Mesothelial cell of epicardium (in vitro differentiated cells): ENCODE measurements at regions not wholly inside any gene's neighbourhood (a gene's known extent, or its start where the extent isn't known, plus 50 kb on each side); places are given as distances from the start of the nearest gene placed in this dataset.
A peak's percentile ranks its signal among the peaks of the same experiment; 100 is the strongest.

Experiments
- DNase-seq, 2 experiments: peaks; one replicate each; pipeline ENCODE4 v3.0.0; 2021; ENCODE audit warnings: low spot score in 2 of 2; ENCODE audit not compliant: unreplicated experiment in 2 of 2
- H3K27ac Mint-ChIP-seq: 2 replicates; pipeline ENCODE4 v1.8.0; 2021; ENCODE audit warnings: mixed read lengths
- H3K27me3 Mint-ChIP-seq: 2 replicates; pipeline ENCODE4 v1.8.0; 2021; ENCODE audit warnings: low read depth, mixed read lengths
- H3K36me3 Mint-ChIP-seq: 2 replicates; pipeline ENCODE4 v1.8.0; 2021; ENCODE audit warnings: mixed read lengths
- H3K4me1 Mint-ChIP-seq: 2 replicates; pipeline ENCODE4 v1.8.0; 2021; ENCODE audit warnings: mixed read lengths
- H3K4me3 Mint-ChIP-seq: 2 replicates; pipeline ENCODE4 v1.8.0; 2021; ENCODE audit warnings: mild to moderate bottlenecking, moderate library complexity, mixed read lengths
- H3K9me3 Mint-ChIP-seq: 2 replicates; pipeline ENCODE4 v1.8.0; 2021; ENCODE audit warnings: mixed read lengths
- CTCF ChIP-seq: fragments of 200-600 bp; sonication (generic); IDR thresholded peaks from one replicate; pipeline ENCODE4 v1.5.0; 2021; ENCODE audit warnings: antibody characterized with exemption; ENCODE audit not compliant: unreplicated experiment

- Mint-ChIP-seq H3K27ac (no peak overlapping the region), H3K36me3 (no peaks in the 10 kb centered on the region), H3K4me1 (peaks cover 4% of the 10 kb centered on the region), H3K9me3 (no peaks in the 10 kb centered on the region), H3K27me3 (peaks cover 27% of the 10 kb centered on the region), H3K4me3 (no peak overlapping the region)
- TF ChIP-seq CTCF: no peak
- DNase-seq: no peak
Measured at GRCh38 chr6:28653876-28654275, 128.2 kb downstream of the GPX5 start.

DNA sequence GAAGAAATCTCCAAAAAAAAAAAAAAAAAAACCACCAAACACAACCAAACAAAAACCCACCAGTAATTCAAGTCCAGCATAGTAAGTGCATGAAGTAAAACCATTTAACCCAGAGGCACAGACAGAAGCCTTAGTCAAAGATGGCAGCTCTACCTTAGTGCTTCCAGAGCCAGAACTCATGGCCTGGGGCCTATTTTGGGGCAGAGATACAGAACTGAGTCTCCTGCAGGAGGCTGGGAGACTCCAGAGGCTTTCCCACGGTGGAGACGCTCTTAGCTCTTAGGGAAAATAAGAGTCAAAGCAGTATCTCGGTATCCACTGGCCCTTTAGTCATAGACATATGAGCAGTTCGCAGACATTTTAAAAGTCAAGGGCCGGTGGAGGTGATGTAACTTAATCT, 129.5 kb downstream of the GPX5 start:
- no peak for DNase-seq
- H3K27me3 Mint-ChIP-seq: peaks cover 27% of the 10 kb centered on the region
- H3K4me3 Mint-ChIP-seq: no peak overlapping the region
- no peaks in the 10 kb centered on the region for H3K36me3 Mint-ChIP-seq
- H3K9me3 Mint-ChIP-seq: no peaks in the 10 kb centered on the region
- TF ChIP-seq CTCF: no peak
- no peak overlapping the region for H3K27ac Mint-ChIP-seq
- H3K4me1 Mint-ChIP-seq: peaks cover 8% of the 10 kb centered on the region

DNA sequence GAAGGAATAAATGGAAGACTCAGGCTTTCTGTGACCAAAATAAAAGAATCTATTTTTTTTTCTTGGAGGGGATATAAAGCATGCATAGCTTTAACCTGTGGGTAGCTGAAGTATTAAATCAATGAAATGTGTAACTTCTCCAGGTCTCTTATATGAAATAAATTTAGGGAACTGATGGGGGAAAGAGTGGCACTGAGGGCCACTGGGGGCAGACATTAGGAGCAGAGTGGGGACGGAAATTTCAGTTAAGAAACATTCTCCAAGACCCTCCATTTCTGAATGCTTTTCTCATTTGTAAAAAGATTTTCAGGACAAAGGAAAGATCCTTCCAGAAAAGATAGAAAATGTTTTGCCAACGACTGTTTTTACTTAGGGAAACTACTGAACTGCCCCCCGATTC, 131.0 kb downstream of the GPX5 start:
- Mint-ChIP-seq H3K9me3 (no peaks in the 10 kb centered on the region), H3K36me3 (no peaks in the 10 kb centered on the region), H3K4me3 (peak overlapping the region; percentile 85), H3K4me1 (peaks cover 8% of the 10 kb centered on the region), H3K27me3 (peaks cover 23% of the 10 kb centered on the region), H3K27ac (peak overlapping the region; percentile 89)
- DNase-seq: no peak
- TF ChIP-seq CTCF: no peak

GRCh38 chr6:28657381-28657768, 131.7 kb downstream of the GPX5 start:
- no peaks in the 10 kb centered on the region for H3K36me3 Mint-ChIP-seq
- peaks cover 19% of the 10 kb centered on the region for H3K27me3 Mint-ChIP-seq
- DNase-seq: no peak
- peaks cover 8% of the 10 kb centered on the region for H3K4me1 Mint-ChIP-seq
- peak overlapping the region; percentile 89 for H3K27ac Mint-ChIP-seq
- no peaks in the 10 kb centered on the region for H3K9me3 Mint-ChIP-seq
- no peak for TF ChIP-seq CTCF
- H3K4me3 Mint-ChIP-seq: peak overlapping the region; percentile 85

DNA sequence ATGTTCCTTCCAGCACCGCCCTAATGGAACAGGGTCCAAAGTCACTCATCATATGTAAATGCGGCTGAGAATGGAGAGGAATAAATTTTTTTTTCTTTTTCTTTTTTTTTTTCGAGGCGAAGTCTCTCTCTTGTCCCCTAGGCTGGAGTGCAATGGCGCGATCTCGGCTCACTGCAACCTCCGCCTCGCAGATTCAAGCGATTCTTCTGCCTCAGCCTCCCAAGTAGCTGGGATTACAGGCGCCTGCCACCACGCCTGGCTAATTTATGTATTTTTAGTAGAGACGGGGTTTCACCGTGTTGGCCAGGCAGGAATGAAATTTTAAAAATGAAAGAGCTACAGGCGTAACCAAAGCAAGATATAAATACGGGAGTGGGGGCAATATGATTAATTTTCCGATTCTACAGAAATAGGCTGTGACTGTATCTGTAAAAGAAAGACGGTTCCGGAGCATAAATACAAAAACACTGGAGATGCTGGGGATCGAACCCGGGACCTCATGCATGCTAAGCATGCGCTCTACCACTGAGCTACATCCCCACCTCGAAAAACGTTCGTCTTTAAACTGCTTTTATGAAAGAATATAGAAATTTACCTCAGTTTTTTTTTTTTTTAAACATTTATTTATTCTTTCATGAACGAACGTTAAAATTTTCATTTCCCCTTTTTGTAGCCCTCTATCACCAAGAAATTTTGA, 132.2 kb downstream of the GPX5 start:
- H3K27ac Mint-ChIP-seq: peak overlapping the region; percentile 89
- TF ChIP-seq CTCF: no peak

More for the DNA sequence above, 132.2 kb downstream of the GPX5 start:
- no peaks in the 10 kb centered on the region for H3K9me3 Mint-ChIP-seq
- peaks cover 8% of the 10 kb centered on the region for H3K4me1 Mint-ChIP-seq
- H3K4me3 Mint-ChIP-seq: peak overlapping the region; percentile 85
- peaks cover 19% of the 10 kb centered on the region for H3K27me3 Mint-ChIP-seq
- H3K36me3 Mint-ChIP-seq: no peaks in the 10 kb centered on the region
- peak in 1 of 2 experiments; percentile 66 for DNase-seq
